ENCODE measurements at regions not wholly inside any gene's neighbourhood (a gene's known extent, or its start where the extent isn't known, plus 50 kb on each side); places are given as distances from the start of the nearest gene placed in this dataset.

- no peak for TF ChIP-seq CTCF (IDR thresholded peaks at IDR 0.05)
- TF ChIP-seq POLR2A (IDR thresholded peaks at IDR 0.05) = no peak
These were observed 1413.1 kb upstream of the CDH9 start for GRCh38 chr5:28451483-28451882.

Data from body of pancreas (tissue), 4 donors.